ENCODE measurements at regions not wholly inside any gene's neighbourhood (a gene's known extent, or its start where the extent isn't known, plus 50 kb on each side); places are given as distances from the start of the nearest gene placed in this dataset.

DNA sequence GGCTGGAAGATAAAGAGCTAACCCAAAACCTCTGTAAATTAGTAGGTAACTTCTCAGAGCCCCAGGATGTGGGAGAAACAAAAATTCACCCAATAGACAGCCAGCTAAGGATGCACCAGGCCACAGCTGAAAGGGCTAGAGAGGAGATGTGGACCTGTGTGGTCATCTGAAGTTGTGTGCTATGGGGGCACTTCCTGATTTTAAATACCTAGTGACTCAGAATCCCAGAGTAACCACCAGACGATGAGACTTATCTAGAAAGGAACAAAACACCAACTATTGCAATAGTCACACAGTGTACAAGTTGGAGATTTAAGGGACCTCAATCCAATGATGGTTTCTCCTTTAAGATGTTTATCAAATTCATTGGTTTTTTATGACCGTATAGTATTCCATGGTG is 408.3 kb upstream of the ANKRD30A start:
- Histone ChIP-seq H3K36me3 (no peaks in the 10 kb centered on the region), H3K27ac (no peak overlapping the region), H3K4me3 (no peak overlapping the region), H3K9me3 (ENCODE audit: low read depth) (no peaks in the 10 kb centered on the region), H3K4me1 (ENCODE audit: low read depth) (peaks cover 9% of the 10 kb centered on the region), H3K27me3 (no peaks in the 10 kb centered on the region)
- no peak for DNase-seq (ENCODE audit: low read depth in 1 of 2, low spot score in 1 of 2)
- no peak for TF ChIP-seq CTCF (IDR thresholded peaks at IDR 0.05; ENCODE audit: low read depth, low read length)

- Histone ChIP-seq H3K27me3 (no peaks in the 10 kb centered on the region), H3K27ac (no peak overlapping the region), H3K4me1 (ENCODE audit: low read depth) (peaks cover under 1% of the 10 kb centered on the region), H3K9me3 (ENCODE audit: low read depth) (no peaks in the 10 kb centered on the region), H3K36me3 (no peaks in the 10 kb centered on the region), H3K4me3 (no peak overlapping the region)
- no peak for DNase-seq (ENCODE audit: low read depth in 1 of 2, low spot score in 1 of 2)
- TF ChIP-seq CTCF (IDR thresholded peaks at IDR 0.05; ENCODE audit: low read depth, low read length): no peak
Observed at GRCh38 chr10:36716291-36716690, 409.1 kb upstream of the ANKRD30A start.

GRCh38 chr10:36712695-36713094 is 412.7 kb upstream of the ANKRD30A start:
- Histone ChIP-seq H3K36me3 (no peaks in the 10 kb centered on the region), H3K9me3 (ENCODE audit: low read depth) (no peaks in the 10 kb centered on the region), H3K4me1 (ENCODE audit: low read depth) (no peaks in the 10 kb centered on the region), H3K27ac (no peak overlapping the region), H3K27me3 (no peaks in the 10 kb centered on the region), H3K4me3 (no peak overlapping the region)
- no peak for DNase-seq (ENCODE audit: low read depth in 1 of 2, low spot score in 1 of 2)
- TF ChIP-seq CTCF (IDR thresholded peaks at IDR 0.05; ENCODE audit: low read depth, low read length): no peak

DNA sequence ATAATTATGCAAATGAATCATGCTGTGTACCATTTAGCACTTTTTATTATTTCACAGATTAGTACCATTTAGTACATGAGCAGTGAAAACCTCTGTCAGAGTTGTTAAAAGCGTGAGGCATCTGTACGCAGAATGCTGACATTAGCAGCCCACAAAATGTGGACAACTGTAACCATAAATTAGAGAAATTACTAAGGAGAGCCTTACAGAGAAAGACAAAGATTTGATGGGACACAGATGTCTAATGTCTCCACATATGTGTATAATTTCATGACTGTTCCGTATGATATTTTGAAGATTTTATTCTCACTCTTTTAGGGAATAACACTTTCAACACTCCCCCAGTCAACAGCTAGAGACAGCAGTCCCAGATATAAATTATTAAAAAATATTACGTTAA is 414.0 kb upstream of the ANKRD30A start:
- no peaks in the 10 kb centered on the region for H3K36me3 ChIP-seq
- H3K9me3 ChIP-seq (ENCODE audit: low read depth): no peaks in the 10 kb centered on the region
- no peak for TF ChIP-seq CTCF (IDR thresholded peaks at IDR 0.05; ENCODE audit: low read depth, low read length)
- H3K27ac ChIP-seq: no peak overlapping the region
- H3K27me3 ChIP-seq: no peaks in the 10 kb centered on the region
- no peak for DNase-seq (ENCODE audit: low read depth in 1 of 2, low spot score in 1 of 2)
- no peaks in the 10 kb centered on the region for H3K4me1 ChIP-seq (ENCODE audit: low read depth)
- H3K4me3 ChIP-seq: no peak overlapping the region

GRCh38 chr10:36704124-36704523 is 421.3 kb upstream of the ANKRD30A start:
- no peak for TF ChIP-seq CTCF (IDR thresholded peaks at IDR 0.05; ENCODE audit: low read depth, low read length)
- Histone ChIP-seq H3K9me3 (ENCODE audit: low read depth) (no peaks in the 10 kb centered on the region), H3K27ac (no peak overlapping the region), H3K27me3 (no peaks in the 10 kb centered on the region), H3K4me3 (no peak overlapping the region), H3K36me3 (no peaks in the 10 kb centered on the region), H3K4me1 (ENCODE audit: low read depth) (no peaks in the 10 kb centered on the region)
- DNase-seq (ENCODE audit: low read depth in 1 of 2, low spot score in 1 of 2): no peak

- H3K4me3 ChIP-seq: no peak overlapping the region
- no peak overlapping the region for H3K27ac ChIP-seq
- no peak for DNase-seq (ENCODE audit: low read depth in 1 of 2, low spot score in 1 of 2)
- no peaks in the 10 kb centered on the region for H3K9me3 ChIP-seq (ENCODE audit: low read depth)
- TF ChIP-seq CTCF (IDR thresholded peaks at IDR 0.05; ENCODE audit: low read depth, low read length): no peak
- no peaks in the 10 kb centered on the region for H3K36me3 ChIP-seq
- H3K27me3 ChIP-seq: no peaks in the 10 kb centered on the region
- H3K4me1 ChIP-seq (ENCODE audit: low read depth): no peaks in the 10 kb centered on the region
Observed at GRCh38 chr10:36703179-36703578, 422.2 kb upstream of the ANKRD30A start.
